HUDEP-2 (cell line): ENCODE measurements at regions not wholly inside any gene's neighbourhood (a gene's known extent, or its start where the extent isn't known, plus 50 kb on each side); places are given as distances from the start of the nearest gene placed in this dataset.
"Not testable (repeated sequence)": the region's sequence is repeated elsewhere in the genome, so short reads cannot be mapped to it uniquely, and the experiment has no call there.

ENCODE experiments used
- DNase-seq, 76 experiments: peaks; one replicate each; lab custom pipeline; 2025; ENCODE audit not compliant: unreplicated experiment in 76 of 76; lab: John Stamatoyannopoulos, UW

GRCh38 chr3:176032043-176032442 is 1165.2 kb downstream of the TBL1XR1 start:
- no peak for DNase-seq

- not testable (repeated sequence) for DNase-seq
These were observed 1157.1 kb downstream of the NAALADL2 start for GRCh38 chr3:176016203-176016602.

GRCh38 chr3:176015228-176015627 is 1156.1 kb downstream of the NAALADL2 start:
- not testable (repeated sequence) for DNase-seq

- no peak for DNase-seq
These were observed 1150.1 kb downstream of the NAALADL2 start for GRCh38 chr3:176009256-176009655.

- no peak for DNase-seq
These were observed 1146.4 kb downstream of the NAALADL2 start for GRCh38 chr3:176005564-176005963.

GRCh38 chr3:175989161-175989560 is 1130.0 kb downstream of the NAALADL2 start:
- no peak for DNase-seq

- DNase-seq = no peak
These were observed 1129.3 kb downstream of the NAALADL2 start for GRCh38 chr3:175988401-175988800.

GRCh38 chr3:175985781-175986180 is 1126.6 kb downstream of the NAALADL2 start:
- no peak for DNase-seq

- DNase-seq = no peak
These were observed 1124.2 kb downstream of the NAALADL2 start for GRCh38 chr3:175983379-175983778.

GRCh38 chr3:175980486-175981090 is 1121.5 kb downstream of the NAALADL2 start:
- no peak for DNase-seq

GRCh38 chr3:175977968-175978752 is 1119.0 kb downstream of the NAALADL2 start:
- no peak for DNase-seq

GRCh38 chr3:175969456-175969855 is 1110.3 kb downstream of the NAALADL2 start:
- DNase-seq = no peak

GRCh38 chr3:175965036-175965435 is 1105.9 kb downstream of the NAALADL2 start:
- DNase-seq = no peak

- no peak for DNase-seq
These were observed 1098.3 kb downstream of the NAALADL2 start for GRCh38 chr3:175957427-175957826.

- DNase-seq = no peak
These were observed 1097.8 kb downstream of the NAALADL2 start for GRCh38 chr3:175956964-175957363.

- DNase-seq = no peak
These were observed 1092.0 kb downstream of the NAALADL2 start for GRCh38 chr3:175951047-175951694.

GRCh38 chr3:175948041-175948440 is 1088.9 kb downstream of the NAALADL2 start:
- no peak for DNase-seq

GRCh38 chr3:175941352-175941751 is 1082.2 kb downstream of the NAALADL2 start:
- DNase-seq = peak in 2 of 76 experiments; percentile 0 to 1

- DNase-seq = peak in 1 of 76 experiments; percentile 7
These were observed 1081.7 kb downstream of the NAALADL2 start for GRCh38 chr3:175940881-175941280.

- DNase-seq = no peak
These were observed 1081.1 kb downstream of the NAALADL2 start for GRCh38 chr3:175940243-175940642.

- DNase-seq = not testable (repeated sequence)
These were observed 1078.2 kb downstream of the NAALADL2 start for GRCh38 chr3:175937367-175937766.

GRCh38 chr3:175932586-175932985 is 1073.5 kb downstream of the NAALADL2 start:
- DNase-seq = peak in 1 of 76 experiments; percentile 33
